ENCODE measurements at regions not wholly inside any gene's neighbourhood (a gene's known extent, or its start where the extent isn't known, plus 50 kb on each side); places are given as distances from the start of the nearest gene placed in this dataset.

GRCh38 chr1:5664081-5664768 lies 328.0 kb downstream of the NPHP4 start:
- no peak for TF ChIP-seq CTCF (IDR thresholded peaks at IDR 0.05; ENCODE audit: low read depth, low read length, poor library complexity, severe bottlenecking)
- TF ChIP-seq EZH2phosphoT487 (IDR thresholded peaks at IDR 0.05; ENCODE audit: borderline replicate concordance, low read length), result no peak
- H3K9me3 ChIP-seq (ENCODE audit: control insufficient read depth, insufficient read depth, low read length), result no peaks in the 10 kb centered on the region
- no peaks in the 10 kb centered on the region for H3K79me2 ChIP-seq (ENCODE audit: control insufficient read depth, low read length)
- no peak overlapping the region for H3K27ac ChIP-seq (ENCODE audit: low read depth, low read length)
- H3K4me2 ChIP-seq (ENCODE audit: low read length), result no peak overlapping the region
- no peaks in the 10 kb centered on the region for H3K36me3 ChIP-seq (ENCODE audit: control insufficient read depth, low read length)
- no peak overlapping the region for H3K4me3 ChIP-seq (ENCODE audit: low read length)
- no peaks in the 10 kb centered on the region for H3K27me3 ChIP-seq (ENCODE audit: control insufficient read depth, low read length)
- H3F3A ChIP-seq (ENCODE audit: control insufficient read depth, insufficient read depth), result no peaks in the 10 kb centered on the region
- no peaks in the 10 kb centered on the region for H3K4me1 ChIP-seq (ENCODE audit: control insufficient read depth, low read length)
- no peaks in the 10 kb centered on the region for H4K20me1 ChIP-seq (ENCODE audit: control insufficient read depth, insufficient read depth, low read depth, low read length)
- no peaks in the 10 kb centered on the region for H3K9me2 ChIP-seq (replicated peaks; ENCODE audit: control insufficient read depth, low read length)

GRCh38 chr1:5662744-5663126 lies 329.5 kb downstream of the NPHP4 start:
- Histone ChIP-seq H3K4me2 (ENCODE audit: low read length) (no peak overlapping the region), H3K9me3 (ENCODE audit: control insufficient read depth, insufficient read depth, low read length) (no peaks in the 10 kb centered on the region), H3K27me3 (ENCODE audit: control insufficient read depth, low read length) (no peaks in the 10 kb centered on the region), H3K79me2 (ENCODE audit: control insufficient read depth, low read length) (no peaks in the 10 kb centered on the region), H3K36me3 (ENCODE audit: control insufficient read depth, low read length) (no peaks in the 10 kb centered on the region), H3K4me1 (ENCODE audit: control insufficient read depth, low read length) (no peaks in the 10 kb centered on the region), H4K20me1 (ENCODE audit: control insufficient read depth, insufficient read depth, low read depth, low read length) (no peaks in the 10 kb centered on the region), H3K4me3 (ENCODE audit: low read length) (no peak overlapping the region), H3K9me2 (replicated peaks; ENCODE audit: control insufficient read depth, low read length) (no peaks in the 10 kb centered on the region), H3F3A (ENCODE audit: control insufficient read depth, insufficient read depth) (no peaks in the 10 kb centered on the region), H3K27ac (ENCODE audit: low read depth, low read length) (no peak overlapping the region)
- TF ChIP-seq CTCF (IDR thresholded peaks at IDR 0.05; ENCODE audit: low read depth, low read length, poor library complexity, severe bottlenecking) (no peak), EZH2phosphoT487 (IDR thresholded peaks at IDR 0.05; ENCODE audit: borderline replicate concordance, low read length) (no peak)

- Histone ChIP-seq H3K4me1 (ENCODE audit: control insufficient read depth, low read length) (no peaks in the 10 kb centered on the region), H3K4me2 (ENCODE audit: low read length) (no peak overlapping the region), H3K27ac (ENCODE audit: low read depth, low read length) (no peak overlapping the region), H3K36me3 (ENCODE audit: control insufficient read depth, low read length) (no peaks in the 10 kb centered on the region), H4K20me1 (ENCODE audit: control insufficient read depth, insufficient read depth, low read depth, low read length) (no peaks in the 10 kb centered on the region), H3K9me3 (ENCODE audit: control insufficient read depth, insufficient read depth, low read length) (no peaks in the 10 kb centered on the region), H3K4me3 (ENCODE audit: low read length) (no peak overlapping the region), H3K9me2 (replicated peaks; ENCODE audit: control insufficient read depth, low read length) (no peaks in the 10 kb centered on the region), H3K27me3 (ENCODE audit: control insufficient read depth, low read length) (no peaks in the 10 kb centered on the region), H3K79me2 (ENCODE audit: control insufficient read depth, low read length) (no peaks in the 10 kb centered on the region), H3F3A (ENCODE audit: control insufficient read depth, insufficient read depth) (no peaks in the 10 kb centered on the region)
- TF ChIP-seq CTCF (IDR thresholded peaks at IDR 0.05; ENCODE audit: low read depth, low read length, poor library complexity, severe bottlenecking) (no peak), EZH2phosphoT487 (IDR thresholded peaks at IDR 0.05; ENCODE audit: borderline replicate concordance, low read length) (no peak)
Measured at GRCh38 chr1:5662086-5662743, 330.0 kb downstream of the NPHP4 start.

Data from DOHH2 (cell line).